B cell (primary cell): ENCODE measurements at regions not wholly inside any gene's neighbourhood (a gene's known extent, or its start where the extent isn't known, plus 50 kb on each side); places are given as distances from the start of the nearest gene placed in this dataset.

Source experiments
- ATAC-seq: fragments of 200-7000 bp; cut with Tn5 transposase; one replicate; pipeline ENCODE4 v1.10.0; 2021; ENCODE audit warnings: low read depth, mild to moderate bottlenecking, moderate number of reproducible peaks, moderate library complexity
- CTCF ChIA-PET: fragments of 350-600 bp; sonication (Branson Sonifier 250); formaldehyde crosslinking; loops from one replicate; lab custom pipeline; 2021; ENCODE audit warnings: antibody characterized with exemption, inconsistent platforms; lab: Charles Lee
- POLR2A ChIA-PET: fragments of 350-600 bp; sonication (Branson Sonifier 250); formaldehyde crosslinking; loops from one replicate; lab custom pipeline; 2021; ENCODE audit warnings: antibody characterized with exemption; lab: Charles Lee
- DNase-seq: peaks from one replicate; pipeline ENCODE4 v3.0.0; 2013
- H2AFZ ChIP-seq: 2 replicates; pipeline ENCODE4 v1.6.1; 2012; ENCODE audit warnings: mild to moderate bottlenecking, low read depth, low read length; ENCODE audit not compliant: insufficient read depth, poor library complexity, severe bottlenecking
- H3K27ac ChIP-seq, 2 donors: 1 replicate in 1 of 2; 2 replicates in 1 of 2; pipeline ENCODE4 v1.5.1; 2012 to 2013; ENCODE audit warnings: low read length in 2 of 2, mild to moderate bottlenecking in 2 of 2, moderate library complexity in 1 of 2
- H3K27me3 ChIP-seq, 4 experiments: fragments of 200-600 bp in 1 of 4; sonication (generic) in 1 of 4; replicated peaks in 1 of 4; 1 replicate in 2 of 4; 2 replicates in 2 of 4; pipeline versions ENCODE4 v1.6.1 to v1.7.0; 2013 to 2016; ENCODE audit warnings: low read length in 3 of 4, mild to moderate bottlenecking in 2 of 4, mixed read lengths in 1 of 4, moderate library complexity in 1 of 4; ENCODE audit not compliant: insufficient read depth in 4 of 4, control insufficient read depth in 3 of 4; ENCODE audit errors: control extremely low read depth in 1 of 4
- H3K36me3 ChIP-seq, 2 experiments: replicated peaks in 1 of 2; 1 replicate in 1 of 2; 2 replicates in 1 of 2; pipeline versions ENCODE4 v1.6.1 to v1.7.1; 2013; ENCODE audit warnings: low read length in 1 of 2; ENCODE audit not compliant: insufficient read depth in 2 of 2, control insufficient read depth in 1 of 2; ENCODE audit errors: control extremely low read depth in 1 of 2, extremely low read depth in 1 of 2
- H3K4me1 ChIP-seq, 2 donors: fragments of 200-600 bp in 1 of 2; sonication (generic) in 1 of 2; 1 replicate in 1 of 2; 2 replicates in 1 of 2; pipeline versions ENCODE4 v1.5.1 to v1.6.1; 2013 to 2017; ENCODE audit warnings: low read length in 2 of 2; ENCODE audit not compliant: control insufficient read depth in 2 of 2, insufficient read depth in 2 of 2
- H3K4me2 ChIP-seq: replicated peaks from 2 replicates; pipeline ENCODE3; 2012; ENCODE audit warnings: mild to moderate bottlenecking, low read depth, low read length; ENCODE audit not compliant: poor library complexity, severe bottlenecking
- H3K4me3 ChIP-seq, 5 experiments: fragments of 200-600 bp in 1 of 5; sonication (generic) in 1 of 5; 1 replicate in 3 of 5; 2 replicates in 2 of 5; pipeline versions ENCODE4 v1.5.1 to v1.7.0; 2011 to 2016; ENCODE audit warnings: low read length in 4 of 5, mild to moderate bottlenecking in 4 of 5, low read depth in 2 of 5, control low read depth in 1 of 5, moderate library complexity in 1 of 5; ENCODE audit not compliant: insufficient read depth in 1 of 5; ENCODE audit errors: control extremely low read depth in 1 of 5, extremely low read depth in 1 of 5
- H3K79me2 ChIP-seq: fragments of 200-600 bp; sonication (generic); one replicate; pipeline ENCODE4 v1.6.0; 2016; ENCODE audit warnings: low read length; ENCODE audit not compliant: control insufficient read depth, insufficient read depth
- H3K9ac ChIP-seq: fragments of 200-600 bp; sonication (generic); 2 replicates; pipeline ENCODE4 v1.6.1; 2017; ENCODE audit warnings: mild to moderate bottlenecking, low read length, moderate library complexity
- H3K9me3 ChIP-seq, 3 donors: one replicate each; pipeline versions ENCODE4 v1.6.1 to v1.7.1; 2013; ENCODE audit warnings: low read length in 2 of 3; ENCODE audit not compliant: control insufficient read depth in 2 of 3, insufficient read depth in 1 of 3; ENCODE audit errors: control extremely low read depth in 1 of 3
- H4K20me1 ChIP-seq: 2 replicates; pipeline ENCODE4 v1.6.0; 2012; ENCODE audit warnings: mild to moderate bottlenecking, low read length; ENCODE audit not compliant: insufficient read depth, control insufficient read depth, poor library complexity, severe bottlenecking
- H3K27ac Mint-ChIP-seq: one replicate; pipeline ENCODE4 v1.8.0; 2021; ENCODE audit warnings: mixed read lengths
- H3K27me3 Mint-ChIP-seq: one replicate; pipeline ENCODE4 v1.8.0; 2021; ENCODE audit warnings: mixed read lengths
- H3K4me1 Mint-ChIP-seq: one replicate; pipeline ENCODE4 v1.8.0; 2021; ENCODE audit warnings: mixed read lengths
- H3K4me3 Mint-ChIP-seq: one replicate; pipeline ENCODE4 v1.8.0; 2021; ENCODE audit warnings: mixed read lengths
- H3K9me3 Mint-ChIP-seq: one replicate; pipeline ENCODE4 v1.8.0; 2022; ENCODE audit warnings: mixed read lengths; ENCODE audit not compliant: insufficient read depth
- CTCF ChIP-seq: fragments of 200-600 bp; IDR thresholded peaks from one replicate; pipeline ENCODE4 v1.8.0; 2022; ENCODE audit warnings: antibody characterized with exemption, mild to moderate bottlenecking
- EZH2 ChIP-seq: IDR thresholded peaks from 2 replicates; pipeline ENCODE4 v1.6.1; 2012; ENCODE audit warnings: borderline replicate concordance, low read depth, mild to moderate bottlenecking, moderate library complexity, low read length; ENCODE audit not compliant: insufficient read depth, poor library complexity, severe bottlenecking
- WGBS: methylation state at CpG from one replicate; pipeline ENCODE4 v1.1.5; 2013; ENCODE audit warnings: missing lambda C conversion rate; ENCODE audit not compliant: insufficient coverage; 5-methylcytosine and 5-hydroxymethylcytosine counted together
- intact Hi-C: fragments of 100-400 bp; cut with micrococcal nuclease; formaldehyde crosslinking; loops from one replicate; pipeline ENCODE4 v1.10.0; 2022

- no peaks in the 10 kb centered on the region for H3K4me1 ChIP-seq
- ChIA-PET CTCF (no interaction called here), POLR2A (no interaction called here)
- no peaks in the 10 kb centered on the region for H3K27me3 ChIP-seq
- peaks cover 0 to 6% (median 0%) of the 10 kb centered on the region in 3 donors for H3K9me3 ChIP-seq
- no CpG with 5 or more reads among the region's 6 CpGs for WGBS
- H3K27ac ChIP-seq, result no peak overlapping the region
- H2AFZ ChIP-seq, result no peak overlapping the region
- Mint-ChIP-seq H3K27ac (no peak overlapping the region), H3K9me3 (peaks cover 6% of the 10 kb centered on the region), H3K4me1 (no peaks in the 10 kb centered on the region), H3K4me3 (no peak overlapping the region), H3K27me3 (no peaks in the 10 kb centered on the region)
- H3K9ac ChIP-seq, result no peak overlapping the region
- H3K36me3 ChIP-seq, result no peaks in the 10 kb centered on the region
- H3K4me2 ChIP-seq, result no peak overlapping the region
- intact Hi-C loops, result no loop called here
- H4K20me1 ChIP-seq, result no peaks in the 10 kb centered on the region
- no peaks in the 10 kb centered on the region for H3K79me2 ChIP-seq
- H3K4me3 ChIP-seq, result no peak overlapping the region
- TF ChIP-seq EZH2 (no peak), CTCF (no peak)
- ATAC-seq (no peak), DNase-seq (no peak)
Measured at GRCh38 chr4:189322426-189322825, 618.2 kb upstream of the FRG1 start.

- no peaks in the 10 kb centered on the region for H3K4me1 Mint-ChIP-seq
- H3K9me3 Mint-ChIP-seq, result peaks cover 11% of the 10 kb centered on the region
- Histone ChIP-seq H3K4me3 (no peak overlapping the region), H4K20me1 (no peaks in the 10 kb centered on the region), H3K9ac (no peak overlapping the region), H3K27me3 (no peaks in the 10 kb centered on the region), H2AFZ (no peak overlapping the region), H3K4me2 (no peak overlapping the region), H3K4me1 (no peaks in the 10 kb centered on the region), H3K27ac (no peak overlapping the region), H3K9me3 (peaks cover 0 to 5% (median 2%) of the 10 kb centered on the region in 3 donors), H3K79me2 (no peaks in the 10 kb centered on the region), H3K36me3 (no peaks in the 10 kb centered on the region)
- DNase-seq, result no peak
- 97% methylated on average over 3 of the region's 3 CpGs for WGBS
- H3K27me3 Mint-ChIP-seq, result no peaks in the 10 kb centered on the region
- no peak for ATAC-seq
- intact Hi-C loops, result no loop called here
- ChIA-PET CTCF (no interaction called here), POLR2A (no interaction called here)
- no peak overlapping the region for H3K4me3 Mint-ChIP-seq
- TF ChIP-seq EZH2 (no peak), CTCF (no peak)
- H3K27ac Mint-ChIP-seq, result no peak overlapping the region
Measured at GRCh38 chr4:189341881-189342280, 598.8 kb upstream of the FRG1 start.
